SIG-M5 treated with dmso at 0.1 percent for 504 hours (cell line): ENCODE measurements at regions not wholly inside any gene's neighbourhood (a gene's known extent, or its start where the extent isn't known, plus 50 kb on each side); places are given as distances from the start of the nearest gene placed in this dataset.

ENCODE experiments used
- DNase-seq: peaks from one replicate; lab custom pipeline; 2025; ENCODE audit not compliant: unreplicated experiment; lab: John Stamatoyannopoulos, UW

DNA sequence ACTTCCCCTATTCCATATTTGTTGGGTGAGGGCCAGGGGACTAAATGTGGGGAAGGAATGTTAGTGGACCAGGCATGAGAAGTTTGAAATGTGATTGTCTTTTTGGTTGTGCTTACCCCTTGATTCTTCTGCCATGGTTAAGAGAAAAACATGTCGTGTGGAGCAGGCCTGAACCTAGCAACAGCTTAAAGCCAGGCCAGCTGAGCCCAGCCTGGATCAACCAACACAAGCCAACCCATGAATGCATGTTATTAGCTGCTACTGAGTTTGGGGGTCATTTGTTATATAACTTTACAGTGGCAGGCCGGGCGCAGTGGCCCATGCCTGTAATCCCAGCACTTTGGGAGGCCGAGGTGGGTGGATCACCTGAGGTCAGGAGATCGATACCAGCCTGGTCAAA lies 52.4 kb upstream of the TRIO start:
- DNase-seq = no peak

DNA sequence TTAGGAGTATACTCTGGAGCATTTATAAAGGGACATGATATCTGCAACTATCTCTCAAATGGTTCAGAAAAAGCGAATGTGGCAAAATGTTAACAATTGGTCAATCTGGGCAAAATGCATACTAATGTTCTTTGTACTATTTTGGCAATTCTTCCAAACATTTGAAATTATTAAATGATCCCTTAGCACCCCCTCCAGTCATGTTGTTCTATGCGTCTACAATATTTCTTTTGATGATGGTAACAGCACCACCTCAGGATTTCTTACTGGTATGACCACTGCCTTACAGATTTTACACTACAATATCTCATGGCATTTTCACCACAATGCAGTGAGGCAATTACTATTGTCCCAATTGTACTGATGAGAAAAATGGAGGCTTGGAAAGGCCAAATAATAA lies 52.9 kb upstream of the TRIO start:
- DNase-seq = no peak

- no peak for DNase-seq
Observed at GRCh38 chr5:14089198-14089597, 53.9 kb upstream of the TRIO start.

- no peak for DNase-seq
Observed at GRCh38 chr5:14086261-14086660, 56.9 kb upstream of the TRIO start.

DNA sequence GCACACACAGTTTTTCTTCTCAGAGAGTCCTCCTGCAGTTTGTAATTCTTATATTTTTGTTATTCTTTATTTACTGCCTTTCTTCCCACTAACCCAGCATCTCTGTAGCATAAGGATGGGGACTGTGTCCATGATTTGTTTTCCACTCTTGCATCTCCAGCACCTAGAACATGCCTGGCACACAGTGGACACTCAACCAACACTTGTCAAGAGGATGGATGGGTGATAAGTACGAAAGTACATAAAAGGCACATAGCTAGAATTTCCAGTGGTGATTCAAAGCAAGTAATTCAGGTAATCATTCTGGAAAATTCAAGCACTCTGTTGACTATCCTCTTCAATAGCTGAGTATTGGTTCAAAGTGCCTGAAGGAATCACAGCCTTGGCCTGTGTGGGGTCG lies 60.2 kb upstream of the TRIO start:
- DNase-seq = no peak

DNA sequence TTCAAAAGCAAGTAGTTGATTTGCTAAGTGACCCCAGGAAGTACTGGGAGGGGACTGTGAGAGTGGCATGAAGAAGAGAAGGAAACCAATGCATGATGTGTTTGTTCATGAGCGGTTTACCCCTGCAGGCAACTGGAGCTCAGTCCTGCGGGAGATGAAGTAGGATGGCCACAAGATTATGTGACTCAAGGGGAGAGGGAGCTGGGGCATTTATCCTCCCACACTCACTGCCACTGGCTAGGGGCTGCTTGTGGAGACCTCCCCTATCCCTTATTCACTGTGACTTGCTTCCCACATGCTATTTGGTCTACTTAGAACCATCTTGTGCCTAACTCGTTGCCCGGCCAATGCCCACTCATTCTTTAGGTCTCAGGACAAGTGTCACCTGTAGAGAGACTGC lies 60.6 kb upstream of the TRIO start:
- no peak for DNase-seq

- DNase-seq = no peak
Observed at GRCh38 chr5:14081791-14082190, 61.4 kb upstream of the TRIO start.

GRCh38 chr5:14078716-14079115 lies 64.4 kb upstream of the TRIO start:
- no peak for DNase-seq

- no peak for DNase-seq
Observed at GRCh38 chr5:14077501-14077900, 65.6 kb upstream of the TRIO start.

GRCh38 chr5:14076561-14076960 lies 66.6 kb upstream of the TRIO start:
- DNase-seq = no peak

- DNase-seq = no peak
Observed at GRCh38 chr5:14075937-14076336, 67.2 kb upstream of the TRIO start.

GRCh38 chr5:14071433-14071832 lies 71.7 kb upstream of the TRIO start:
- no peak for DNase-seq

- DNase-seq = no peak
Observed at GRCh38 chr5:14069021-14069420, 74.1 kb upstream of the TRIO start.

DNA sequence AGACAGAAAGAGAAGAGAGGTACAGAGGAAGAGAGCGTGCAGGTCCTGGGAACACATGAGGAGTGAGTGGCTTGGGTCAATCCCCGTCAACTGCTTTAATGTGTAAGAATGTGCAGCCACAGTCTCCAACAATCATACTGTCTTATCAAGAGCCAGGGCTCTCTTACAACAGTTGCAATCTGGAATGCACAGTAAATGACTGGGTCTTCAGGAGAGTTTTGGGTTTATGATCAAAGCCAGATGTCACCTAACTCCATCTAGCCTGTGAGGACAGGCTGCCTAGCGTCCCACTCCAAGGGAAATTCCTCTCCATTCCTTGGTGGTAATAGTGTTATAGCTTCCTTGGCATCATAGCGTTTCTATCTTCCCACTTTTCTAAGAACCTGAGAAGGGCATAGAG lies 75.0 kb upstream of the TRIO start:
- DNase-seq = no peak

GRCh38 chr5:14066326-14066725 lies 76.8 kb upstream of the TRIO start:
- DNase-seq = no peak

- DNase-seq = no peak
Observed at GRCh38 chr5:14064841-14065240, 78.3 kb upstream of the TRIO start.

- DNase-seq = no peak
Observed at GRCh38 chr5:14063691-14064090, 79.5 kb upstream of the TRIO start.

- DNase-seq = no peak
Observed at GRCh38 chr5:14063138-14063537, 80.0 kb upstream of the TRIO start.

DNA sequence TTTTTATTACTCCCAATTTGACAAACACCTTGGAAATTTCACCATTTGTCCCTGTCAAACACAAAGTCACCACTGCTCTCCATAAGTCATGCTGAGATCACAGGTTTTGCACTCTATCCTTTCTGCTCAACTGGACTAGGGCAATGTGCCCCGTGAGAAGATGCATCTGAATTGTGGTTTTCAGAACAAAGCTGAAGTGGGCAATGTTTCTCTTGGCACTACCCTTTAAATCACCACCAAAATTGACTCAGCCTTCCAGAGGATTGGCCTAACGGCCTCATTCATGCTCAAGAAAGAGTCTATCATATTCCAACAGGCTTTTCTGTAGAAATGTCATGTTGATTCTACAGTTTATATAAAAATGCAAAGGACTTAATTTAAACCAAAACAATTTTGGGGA lies 81.0 kb upstream of the TRIO start:
- no peak for DNase-seq

DNA sequence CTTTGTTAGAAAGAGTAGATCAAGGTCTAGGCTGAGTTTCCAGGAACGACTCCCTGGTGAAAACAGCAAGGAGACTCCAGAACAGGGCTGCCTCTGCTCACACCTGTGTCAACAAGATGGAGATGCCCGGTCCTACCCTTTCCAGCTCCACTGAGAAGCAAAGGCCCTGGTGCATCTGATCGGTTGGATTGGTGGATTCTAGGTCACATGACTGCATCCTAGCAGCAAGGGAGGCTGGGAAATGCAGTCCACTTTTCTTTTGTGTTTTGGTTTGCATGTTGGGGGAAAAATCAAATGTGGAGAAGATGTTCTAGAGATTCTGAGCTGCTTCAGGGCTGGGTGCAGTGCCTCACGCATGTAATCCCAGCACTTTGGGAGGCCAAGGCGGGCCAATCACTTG lies 82.0 kb upstream of the TRIO start:
- no peak for DNase-seq

GRCh38 chr5:14060218-14060617 lies 82.9 kb upstream of the TRIO start:
- DNase-seq = no peak

- no peak for DNase-seq
Observed at GRCh38 chr5:14059810-14060209, 83.3 kb upstream of the TRIO start.

DNA sequence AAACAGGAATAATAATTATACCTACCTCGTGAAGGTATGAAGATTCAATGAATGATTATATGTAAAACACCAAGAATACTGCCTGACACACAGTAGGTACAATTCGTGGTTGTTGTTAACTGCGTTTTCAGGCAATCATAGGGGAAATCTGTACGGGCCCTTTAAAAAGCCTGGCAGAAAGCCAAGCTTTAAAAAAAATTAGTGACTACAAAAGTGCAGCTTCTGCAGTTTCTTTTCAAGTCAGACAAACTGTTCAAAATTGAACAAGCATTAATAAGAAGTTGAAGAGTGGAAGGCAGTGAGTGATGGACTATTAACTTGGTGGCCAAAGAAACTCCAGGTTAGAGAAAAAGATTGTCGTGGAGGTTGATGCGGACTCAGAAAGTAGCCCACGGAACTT lies 85.9 kb upstream of the TRIO start:
- no peak for DNase-seq

GRCh38 chr5:14056039-14056438 lies 87.1 kb upstream of the TRIO start:
- no peak for DNase-seq
